GM12878 (cell line): ENCODE measurements at regions not wholly inside any gene's neighbourhood (a gene's known extent, or its start where the extent isn't known, plus 50 kb on each side); places are given as distances from the start of the nearest gene placed in this dataset.
A peak's percentile ranks its signal among the peaks of the same experiment; 100 is the strongest.

Experiments used
- ATAC-seq: fragments of 200-7000 bp; cut with Tn5 transposase; 3 replicates; pipeline ENCODE4 v1.9.1; 2020; ENCODE audit warnings: mild to moderate bottlenecking, moderate library complexity
- BruUV-seq: library from RNA; stranded (reverse); fragments of 400-500 nt; replicated peaks from 2 replicates; lab custom pipeline; 2021; lab: Mats Ljungman, UMichigan
- CTCF ChIA-PET: fragments of 300-600 bp; sonication (Branson Sonifier 250); formaldehyde crosslinking; extraction: SDS; loops from one replicate; lab custom pipeline; 2021; ENCODE audit warnings: inconsistent platforms; lab: Yijun Ruan, JAX
- POLR2A ChIA-PET: fragments of 350-600 bp; formaldehyde crosslinking; extraction: SDS; loops from one replicate; lab custom pipeline; 2021; ENCODE audit warnings: inconsistent platforms; lab: Charles Lee
- RAD21 ChIA-PET: fragments of 300-600 bp; sonication (Branson Sonifier 250); formaldehyde crosslinking; loops from one replicate; lab custom pipeline; 2023; ENCODE audit warnings: antibody characterized with exemption; ENCODE audit not compliant: unreplicated experiment; lab: Charles Lee
- SMC1A ChIA-PET: fragments of 300-600 bp; sonication (Branson Sonifier 250); formaldehyde crosslinking; loops from one replicate; lab custom pipeline; 2023; ENCODE audit not compliant: unreplicated experiment, uncharacterized antibody; lab: Charles Lee
- DNase-seq: peaks from one replicate; pipeline ENCODE4 v3.0.0-alpha.2; 2011; ENCODE audit warnings: low read depth, low spot score
- FAIRE-seq: peaks from 3 replicates; lab custom pipeline; 2011; peaks lifted over from hg19 to GRCh38; lab: Jason Lieb, UNC
- H2AFZ ChIP-seq: 2 replicates; pipeline ENCODE4 v1.6.0; 2011; ENCODE audit warnings: low read depth, low read length, control low read depth; ENCODE audit not compliant: control insufficient read depth
- H3K27ac ChIP-seq: 2 replicates; pipeline ENCODE4 v1.5.1; 2011; ENCODE audit warnings: control low read depth; ENCODE audit not compliant: control insufficient read depth, insufficient read depth
- H3K27me3 ChIP-seq, 2 experiments: replicated peaks in 1 of 2; 2 replicates each; pipeline versions ENCODE4 v1.6.0 to v1.6.1; 2011; ENCODE audit warnings: low read length in 1 of 2; ENCODE audit not compliant: control insufficient read depth in 2 of 2, insufficient read depth in 2 of 2
- H3K36me3 ChIP-seq, 2 experiments: 2 replicates each; pipeline ENCODE4 v1.5.1; 2011; ENCODE audit warnings: low read length in 1 of 2; ENCODE audit not compliant: control insufficient read depth in 2 of 2, insufficient read depth in 2 of 2
- H3K4me1 ChIP-seq: 2 replicates; pipeline ENCODE4 v1.6.1; 2011; ENCODE audit warnings: mild to moderate bottlenecking, low read length, moderate library complexity, mixed read lengths; ENCODE audit not compliant: control insufficient read depth, insufficient read depth
- H3K4me2 ChIP-seq: 2 replicates; pipeline ENCODE4 v1.6.0; 2011; ENCODE audit warnings: control low read depth; ENCODE audit not compliant: control insufficient read depth, insufficient read depth
- H3K4me3 ChIP-seq: fragments of 200-600 bp; sonication (generic); 2 replicates; pipeline ENCODE4 v1.5.1; 2016
- H3K79me2 ChIP-seq: 2 replicates; pipeline ENCODE4 v1.6.0; 2011; ENCODE audit warnings: low read length; ENCODE audit not compliant: control insufficient read depth, insufficient read depth
- H3K9ac ChIP-seq: 2 replicates; pipeline ENCODE4 v1.8.0; 2011; ENCODE audit warnings: low read length, control low read depth, mixed read lengths; ENCODE audit not compliant: control insufficient read depth, insufficient read depth
- H3K9me3 ChIP-seq: replicated peaks from 3 replicates; pipeline ENCODE4 v1.5.1; 2011; ENCODE audit warnings: mild to moderate bottlenecking, low read length; ENCODE audit not compliant: control insufficient read depth, insufficient read depth
- H4K20me1 ChIP-seq: 2 replicates; pipeline ENCODE4 v1.6.0; 2011; ENCODE audit not compliant: control insufficient read depth, insufficient read depth
- ATF3 ChIP-seq: IDR thresholded peaks from 2 replicates; pipeline ENCODE4 v1.6.1; 2011; ENCODE audit warnings: low read depth, mild to moderate bottlenecking, low read length, moderate library complexity, borderline replicate concordance; ENCODE audit errors: extremely low read depth
- CEBPB ChIP-seq, 2 experiments: fragments of 150-350 bp in 1 of 2; IDR thresholded peaks; 2 replicates each; pipeline ENCODE4 v1.6.1; 2012 to 2014; ENCODE audit warnings: low read depth in 2 of 2, low read length in 2 of 2, borderline replicate concordance in 1 of 2, inconsistent platforms in 1 of 2
- FOXM1 ChIP-seq: IDR thresholded peaks from 2 replicates; pipeline ENCODE4 v1.6.1; 2012; ENCODE audit warnings: low read depth, mild to moderate bottlenecking, inconsistent platforms, low read length, moderate library complexity
- IRF3 ChIP-seq: fragments of 450-650 bp; IDR thresholded peaks from 2 replicates; pipeline ENCODE4 v1.6.1; 2014; ENCODE audit warnings: mild to moderate bottlenecking
- LARP7 ChIP-seq: fragments of 450-650 bp; IDR thresholded peaks from 2 replicates; pipeline ENCODE4 v1.6.1; 2017; ENCODE audit warnings: mild to moderate bottlenecking
- MEF2A ChIP-seq: IDR thresholded peaks from 2 replicates; pipeline ENCODE4 v1.6.1; 2011; ENCODE audit warnings: low read depth, mild to moderate bottlenecking, low read length, moderate library complexity; ENCODE audit not compliant: insufficient read depth
- MEF2B ChIP-seq: fragments of 450-650 bp; IDR thresholded peaks from 2 replicates; pipeline ENCODE4 v1.6.1; 2018; ENCODE audit warnings: mild to moderate bottlenecking, moderate library complexity; ENCODE audit not compliant: partially characterized antibody, poor library complexity, severe bottlenecking
- MXI1 ChIP-seq: fragments of 150-350 bp; IDR thresholded peaks from 2 replicates; pipeline ENCODE4 v1.6.1; 2011; ENCODE audit warnings: low read depth, mild to moderate bottlenecking, inconsistent platforms, low read length, improper control_type of control experiment
- NKRF ChIP-seq: fragments of 450-650 bp; conservative IDR thresholded peaks from 2 replicates; pipeline ENCODE4 v1.6.1; 2017; ENCODE audit warnings: mild to moderate bottlenecking, moderate library complexity
- PBX3 ChIP-seq: IDR thresholded peaks from 2 replicates; pipeline ENCODE4 v1.6.1; 2011; ENCODE audit warnings: mild to moderate bottlenecking, low read depth, low read length, moderate library complexity; ENCODE audit not compliant: insufficient replicate concordance
- RBBP5 ChIP-seq: fragments of 200-600 bp; sonication (generic); conservative IDR thresholded peaks from 2 replicates; pipeline ENCODE4 v1.6.1; 2016
- RFX5 ChIP-seq: IDR thresholded peaks from 2 replicates; pipeline ENCODE4 v1.6.1; 2011; ENCODE audit warnings: low read depth, low read length, improper control_type of control experiment
- WGBS: methylation state at CpG from one replicate; pipeline ENCODE4 v1.1.6; 2016; ENCODE audit warnings: low lambda C conversion rate; ENCODE audit not compliant: insufficient replicate concordance, insufficient coverage; ENCODE audit errors: missing lambda C conversion rate; 5-methylcytosine and 5-hydroxymethylcytosine counted together
- in situ Hi-C: fragments of 300-500 bp; cut with MboI; formaldehyde crosslinking; loops from 9 replicates; pipeline ENCODE4 v1.14.3; 2018; ENCODE audit warnings: mixed read lengths
- intact Hi-C: fragments of 100-400 bp; cut with micrococcal nuclease; formaldehyde crosslinking; loops from one replicate; pipeline ENCODE4 v1.14.2; 2022; ENCODE audit not compliant: unreplicated experiment
- TF ChIP-seq, protein P1 (sequence below): fragments of 450-650 bp; IDR thresholded peaks from 2 replicates; pipeline ENCODE4 v1.6.1; 2017; ENCODE audit warnings: low read depth, mild to moderate bottlenecking, moderate library complexity
- TF ChIP-seq, protein P2 (sequence below), 3 experiments: IDR thresholded peaks in 2 of 3; conservative IDR thresholded peaks in 1 of 3; 2 replicates each; pipeline ENCODE4 v1.5.1; 2011; ENCODE audit warnings: low read depth in 3 of 3, low read length in 3 of 3, mild to moderate bottlenecking in 3 of 3, control low read depth in 2 of 3, moderate library complexity in 2 of 3, inconsistent platforms in 1 of 3, mixed read lengths in 1 of 3; ENCODE audit not compliant: control insufficient read depth in 2 of 3, insufficient read depth in 1 of 3; ENCODE audit errors: extremely low read depth in 1 of 3

- intact Hi-C loops = loop anchor here (1.0 to 10.0 kb wide), 7 partner anchors 156 to 716 kb away; no protein-coding TSS in a partner anchor
- no peaks in the 10 kb centered on the region for H3K27me3 ChIP-seq
- peak; percentile 82 for ATAC-seq
- H3K79me2 ChIP-seq = no peaks in the 10 kb centered on the region
- peak; percentile 70 for FAIRE-seq
- in situ Hi-C loops = loop anchor here (5.0 to 25.0 kb wide), 3 partner anchors 261 to 716 kb away; no protein-coding TSS in a partner anchor
- no peaks in the 10 kb centered on the region for H3K36me3 ChIP-seq
- POLR2A ChIA-PET = no interaction called here
- CTCF ChIA-PET = interaction anchor here (0.7 to 6.6 kb wide), 19 partner anchors 8 to 713 kb away, joined by 3 to 82 read pairs (median 4); no protein-coding TSS in a partner anchor
- WGBS = 11% methylated on average over 8 of the region's 8 CpGs
- BruUV-seq = no TSS peak
- no peaks in the 10 kb centered on the region for H3K4me1 ChIP-seq
- H2AFZ ChIP-seq = no peak overlapping the region
- RAD21 ChIA-PET = interaction anchor here (1.3 to 3.4 kb wide), 6 partner anchors 136 to 595 kb away, joined by 4 to 18 read pairs (median 6); no protein-coding TSS in a partner anchor
- H3K4me2 ChIP-seq = no peak overlapping the region
- no peaks in the 10 kb centered on the region for H3K9me3 ChIP-seq
- no peak overlapping the region for H3K27ac ChIP-seq
- DNase-seq = peak; percentile 9
- H3K4me3 ChIP-seq = no peak overlapping the region
- SMC1A ChIA-PET = interaction anchor here (0.8 to 5.9 kb wide), 14 partner anchors 9 to 716 kb away, joined by 3 to 47 read pairs (median 4); no protein-coding TSS in a partner anchor
- H4K20me1 ChIP-seq = no peaks in the 10 kb centered on the region
- H3K9ac ChIP-seq = no peak overlapping the region
- no peak for TF ChIP-seq CEBPB (IDR thresholded peaks at IDR 0.05; ENCODE audit: borderline replicate concordance in 1 of 2, low read depth in 2 of 2, low read length in 2 of 2)
- no peak for TF ChIP-seq ATF3
- TF ChIP-seq, protein P1, sequence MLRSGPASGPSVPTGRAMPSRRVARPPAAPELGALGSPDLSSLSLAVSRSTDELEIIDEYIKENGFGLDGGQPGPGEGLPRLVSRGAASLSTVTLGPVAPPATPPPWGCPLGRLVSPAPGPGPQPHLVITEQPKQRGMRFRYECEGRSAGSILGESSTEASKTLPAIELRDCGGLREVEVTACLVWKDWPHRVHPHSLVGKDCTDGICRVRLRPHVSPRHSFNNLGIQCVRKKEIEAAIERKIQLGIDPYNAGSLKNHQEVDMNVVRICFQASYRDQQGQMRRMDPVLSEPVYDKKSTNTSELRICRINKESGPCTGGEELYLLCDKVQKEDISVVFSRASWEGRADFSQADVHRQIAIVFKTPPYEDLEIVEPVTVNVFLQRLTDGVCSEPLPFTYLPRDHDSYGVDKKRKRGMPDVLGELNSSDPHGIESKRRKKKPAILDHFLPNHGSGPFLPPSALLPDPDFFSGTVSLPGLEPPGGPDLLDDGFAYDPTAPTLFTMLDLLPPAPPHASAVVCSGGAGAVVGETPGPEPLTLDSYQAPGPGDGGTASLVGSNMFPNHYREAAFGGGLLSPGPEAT = no peak
- TF ChIP-seq MXI1 = no peak
- no peak for TF ChIP-seq MEF2B
- TF ChIP-seq RFX5 = no peak
- no peak for TF ChIP-seq PBX3
- 0 out of 2 replicates have a peak, but pooled peaks have one; percentile 27 for TF ChIP-seq FOXM1
- TF ChIP-seq LARP7 = no peak
- TF ChIP-seq, protein P2, sequence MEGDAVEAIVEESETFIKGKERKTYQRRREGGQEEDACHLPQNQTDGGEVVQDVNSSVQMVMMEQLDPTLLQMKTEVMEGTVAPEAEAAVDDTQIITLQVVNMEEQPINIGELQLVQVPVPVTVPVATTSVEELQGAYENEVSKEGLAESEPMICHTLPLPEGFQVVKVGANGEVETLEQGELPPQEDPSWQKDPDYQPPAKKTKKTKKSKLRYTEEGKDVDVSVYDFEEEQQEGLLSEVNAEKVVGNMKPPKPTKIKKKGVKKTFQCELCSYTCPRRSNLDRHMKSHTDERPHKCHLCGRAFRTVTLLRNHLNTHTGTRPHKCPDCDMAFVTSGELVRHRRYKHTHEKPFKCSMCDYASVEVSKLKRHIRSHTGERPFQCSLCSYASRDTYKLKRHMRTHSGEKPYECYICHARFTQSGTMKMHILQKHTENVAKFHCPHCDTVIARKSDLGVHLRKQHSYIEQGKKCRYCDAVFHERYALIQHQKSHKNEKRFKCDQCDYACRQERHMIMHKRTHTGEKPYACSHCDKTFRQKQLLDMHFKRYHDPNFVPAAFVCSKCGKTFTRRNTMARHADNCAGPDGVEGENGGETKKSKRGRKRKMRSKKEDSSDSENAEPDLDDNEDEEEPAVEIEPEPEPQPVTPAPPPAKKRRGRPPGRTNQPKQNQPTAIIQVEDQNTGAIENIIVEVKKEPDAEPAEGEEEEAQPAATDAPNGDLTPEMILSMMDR (IDR thresholded peaks at IDR 0.05 in 2 of 3, conservative IDR thresholded peaks at IDR 0.05 in 1 of 3; ENCODE audit: control insufficient read depth in 2 of 3, extremely low read depth in 1 of 3, insufficient read depth in 1 of 3, low read depth in 3 of 3, low read length in 3 of 3) = peak; percentile 76 to 82 (median 82)
- TF ChIP-seq RBBP5 = no peak
- no peak for TF ChIP-seq MEF2A
- no peak for TF ChIP-seq NKRF
- no peak for TF ChIP-seq IRF3
Observed at GRCh38 chr4:170853422-170854021, 763.8 kb upstream of the AADAT start.
